Transverse colon (tissue), 3 donors: ENCODE measurements at regions not wholly inside any gene's neighbourhood (a gene's known extent, or its start where the extent isn't known, plus 50 kb on each side); places are given as distances from the start of the nearest gene placed in this dataset.

Experiments used
- POLR2A ChIP-seq: fragments of 450-650 bp; IDR thresholded peaks from one replicate; pipeline ENCODE4 v1.6.1; 2016; ENCODE audit warnings: antibody characterized with exemption, mild to moderate bottlenecking, moderate library complexity
- TF ChIP-seq, protein P1 (sequence below), 5 experiments: fragments of 200-600 bp in 3 of 5; fragments of 450-650 bp in 2 of 5; sonication (generic) in 3 of 5; IDR thresholded peaks; 1 replicate in 2 of 5; 2 replicates in 3 of 5; pipeline ENCODE4 v1.5.1; 2016 to 2017; ENCODE audit warnings: antibody characterized with exemption in 5 of 5, inconsistent platforms in 3 of 5, mild to moderate bottlenecking in 2 of 5, moderate library complexity in 1 of 5

DNA sequence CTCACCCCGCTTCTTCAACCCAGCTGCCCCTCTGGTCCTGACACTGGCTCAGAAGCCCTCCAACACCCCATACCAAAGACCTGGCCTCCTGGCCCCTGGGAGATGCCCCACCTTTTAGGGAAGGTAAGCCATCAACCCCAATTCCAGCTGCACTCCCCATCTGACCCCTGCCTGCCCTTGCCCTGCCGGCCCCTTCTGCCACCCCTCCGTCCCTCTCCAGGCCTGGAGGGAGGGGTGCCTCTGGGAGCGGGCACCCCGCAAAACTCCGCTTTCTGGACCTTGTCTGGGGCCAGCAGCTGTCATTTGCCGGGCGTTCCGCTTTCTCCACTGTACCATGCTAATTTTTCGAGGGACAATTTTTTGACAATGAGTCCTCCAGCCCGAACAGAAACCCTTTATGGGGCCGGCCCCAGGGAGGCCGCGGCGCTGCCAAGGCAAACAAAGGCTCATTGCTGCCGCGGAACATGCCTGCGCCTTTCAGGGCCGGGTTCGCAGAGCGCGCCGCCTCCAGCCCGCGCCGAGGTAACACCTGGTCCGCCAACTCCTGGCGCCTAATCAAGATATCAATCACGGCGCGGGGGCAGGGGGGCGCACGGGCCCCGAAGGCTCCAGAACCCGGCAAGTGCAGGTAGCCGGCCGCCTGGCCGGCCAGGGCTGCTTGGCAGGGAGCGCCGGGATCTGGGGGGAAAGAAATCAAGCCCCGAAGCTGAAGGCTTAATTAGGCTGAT is 96.0 kb downstream of the INHBB start:
- TF ChIP-seq POLR2A = no peak
- TF ChIP-seq, protein P1, sequence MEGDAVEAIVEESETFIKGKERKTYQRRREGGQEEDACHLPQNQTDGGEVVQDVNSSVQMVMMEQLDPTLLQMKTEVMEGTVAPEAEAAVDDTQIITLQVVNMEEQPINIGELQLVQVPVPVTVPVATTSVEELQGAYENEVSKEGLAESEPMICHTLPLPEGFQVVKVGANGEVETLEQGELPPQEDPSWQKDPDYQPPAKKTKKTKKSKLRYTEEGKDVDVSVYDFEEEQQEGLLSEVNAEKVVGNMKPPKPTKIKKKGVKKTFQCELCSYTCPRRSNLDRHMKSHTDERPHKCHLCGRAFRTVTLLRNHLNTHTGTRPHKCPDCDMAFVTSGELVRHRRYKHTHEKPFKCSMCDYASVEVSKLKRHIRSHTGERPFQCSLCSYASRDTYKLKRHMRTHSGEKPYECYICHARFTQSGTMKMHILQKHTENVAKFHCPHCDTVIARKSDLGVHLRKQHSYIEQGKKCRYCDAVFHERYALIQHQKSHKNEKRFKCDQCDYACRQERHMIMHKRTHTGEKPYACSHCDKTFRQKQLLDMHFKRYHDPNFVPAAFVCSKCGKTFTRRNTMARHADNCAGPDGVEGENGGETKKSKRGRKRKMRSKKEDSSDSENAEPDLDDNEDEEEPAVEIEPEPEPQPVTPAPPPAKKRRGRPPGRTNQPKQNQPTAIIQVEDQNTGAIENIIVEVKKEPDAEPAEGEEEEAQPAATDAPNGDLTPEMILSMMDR (IDR thresholded peaks at IDR 0.05) = no peak
